ENCODE measurements at regions not wholly inside any gene's neighbourhood (a gene's known extent, or its start where the extent isn't known, plus 50 kb on each side); places are given as distances from the start of the nearest gene placed in this dataset.

DNA sequence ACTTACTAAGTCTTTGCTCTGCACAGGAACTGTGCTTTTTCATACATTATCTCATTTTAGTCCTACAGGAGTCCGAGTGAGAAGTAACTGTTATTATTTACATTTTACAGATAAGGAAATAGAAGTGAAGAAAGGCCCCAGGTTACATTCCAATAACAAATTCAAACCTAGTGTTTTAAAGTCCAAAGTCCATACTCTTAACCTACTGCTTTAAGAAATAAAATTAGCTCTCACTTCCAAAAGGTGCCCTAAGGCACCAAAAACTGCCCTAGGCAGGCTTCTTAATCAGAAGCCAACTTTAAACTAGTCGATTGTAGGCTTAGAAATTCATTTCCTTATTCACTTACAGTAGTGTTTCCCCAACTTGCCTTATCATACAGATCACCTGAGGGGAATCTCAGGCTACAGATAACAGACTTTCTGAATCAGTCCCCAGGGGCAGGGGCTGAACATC lies 555.9 kb downstream of the DIAPH3 start:
- ChIA-PET POLR2A (no interaction called here), CTCF (interaction anchor here (0.8 kb wide), 1 partner anchor 11 kb away, joined by 3 read pairs; no protein-coding TSS in a partner anchor)
- TF ChIP-seq, protein P1, sequence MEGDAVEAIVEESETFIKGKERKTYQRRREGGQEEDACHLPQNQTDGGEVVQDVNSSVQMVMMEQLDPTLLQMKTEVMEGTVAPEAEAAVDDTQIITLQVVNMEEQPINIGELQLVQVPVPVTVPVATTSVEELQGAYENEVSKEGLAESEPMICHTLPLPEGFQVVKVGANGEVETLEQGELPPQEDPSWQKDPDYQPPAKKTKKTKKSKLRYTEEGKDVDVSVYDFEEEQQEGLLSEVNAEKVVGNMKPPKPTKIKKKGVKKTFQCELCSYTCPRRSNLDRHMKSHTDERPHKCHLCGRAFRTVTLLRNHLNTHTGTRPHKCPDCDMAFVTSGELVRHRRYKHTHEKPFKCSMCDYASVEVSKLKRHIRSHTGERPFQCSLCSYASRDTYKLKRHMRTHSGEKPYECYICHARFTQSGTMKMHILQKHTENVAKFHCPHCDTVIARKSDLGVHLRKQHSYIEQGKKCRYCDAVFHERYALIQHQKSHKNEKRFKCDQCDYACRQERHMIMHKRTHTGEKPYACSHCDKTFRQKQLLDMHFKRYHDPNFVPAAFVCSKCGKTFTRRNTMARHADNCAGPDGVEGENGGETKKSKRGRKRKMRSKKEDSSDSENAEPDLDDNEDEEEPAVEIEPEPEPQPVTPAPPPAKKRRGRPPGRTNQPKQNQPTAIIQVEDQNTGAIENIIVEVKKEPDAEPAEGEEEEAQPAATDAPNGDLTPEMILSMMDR (IDR thresholded peaks at IDR 0.05; ENCODE audit: control extremely low read depth, extremely low read depth, low read depth, missing control alignments): no peak
- DNase-seq (ENCODE audit: extremely low spot score): no peak

DNA sequence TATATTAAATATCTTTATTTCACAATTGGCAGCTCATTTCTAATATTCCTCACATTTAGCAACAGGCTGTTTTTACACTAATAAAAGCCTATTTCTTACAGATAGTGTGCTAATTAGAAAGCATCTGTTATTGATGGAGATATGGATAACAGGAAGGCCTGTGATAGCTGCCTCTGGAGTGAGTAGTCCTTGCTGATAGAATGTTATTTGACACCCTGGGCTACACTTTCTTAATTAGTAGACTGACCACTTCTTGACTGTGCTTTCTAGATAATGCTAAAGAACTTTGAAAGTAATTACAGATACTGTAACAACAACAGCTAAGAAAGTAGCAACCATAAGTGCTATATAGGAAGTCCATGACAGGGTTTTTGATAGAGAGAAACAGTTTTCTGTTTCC lies 554.3 kb downstream of the DIAPH3 start:
- POLR2A ChIA-PET: no interaction called here
- no peak for DNase-seq (ENCODE audit: extremely low spot score)
- TF ChIP-seq, protein P1 (IDR thresholded peaks at IDR 0.05; ENCODE audit: control extremely low read depth, extremely low read depth, low read depth, missing control alignments): no peak
- CTCF ChIA-PET: no interaction called here
